H1 (cell line): ENCODE measurements at regions not wholly inside any gene's neighbourhood (a gene's known extent, or its start where the extent isn't known, plus 50 kb on each side); places are given as distances from the start of the nearest gene placed in this dataset.

ENCODE experiments used
- CTCF ChIA-PET: fragments of 300-600 bp; sonication (Branson Sonifier 250); formaldehyde crosslinking; loops from one replicate; lab custom pipeline; 2021; ENCODE audit not compliant: partially characterized antibody; lab: Charles Lee
- POLR2A ChIA-PET: fragments of 300-600 bp; sonication (Branson Sonifier 250); formaldehyde crosslinking; loops from one replicate; lab custom pipeline; 2021; ENCODE audit warnings: inconsistent platforms; ENCODE audit not compliant: partially characterized antibody; lab: Charles Lee
- DNase-seq, 2 experiments: peaks; one replicate each; pipeline versions ENCODE4 v3.0.0 to v3.0.0-alpha.2; 2010 to 2022; ENCODE audit warnings: low spot score in 2 of 2, low read depth in 1 of 2, mixed read lengths in 1 of 2
- FAIRE-seq: peaks from 2 replicates; lab custom pipeline; 2011; peaks lifted over from hg19 to GRCh38; lab: Jason Lieb, UNC
- H2AFZ ChIP-seq: 2 replicates; pipeline ENCODE4 v1.8.1; 2012; ENCODE audit warnings: low read length, inconsistent platforms
- H2AK5ac ChIP-seq: 2 replicates; pipeline ENCODE4 v1.6.1; 2013; ENCODE audit warnings: low read depth, low read length
- H2BK120ac ChIP-seq: replicated peaks from 2 replicates; pipeline ENCODE3; 2013; ENCODE audit warnings: low read depth, low read length, inconsistent platforms
- H2BK12ac ChIP-seq: 2 replicates; pipeline ENCODE4 v1.6.1; 2013; ENCODE audit warnings: low read depth, low read length
- H2BK15ac ChIP-seq: 2 replicates; pipeline ENCODE4 v1.6.1; 2013; ENCODE audit warnings: low read length
- H2BK20ac ChIP-seq: 2 replicates; pipeline ENCODE4 v1.6.1; 2013; ENCODE audit warnings: low read length
- H2BK5ac ChIP-seq: 2 replicates; pipeline ENCODE4 v1.6.1; 2013; ENCODE audit warnings: low read depth, low read length
- H3K14ac ChIP-seq: 2 replicates; pipeline ENCODE4 v1.6.1; 2013; ENCODE audit warnings: inconsistent platforms; ENCODE audit not compliant: insufficient read length
- H3K18ac ChIP-seq: 2 replicates; pipeline ENCODE4 v1.6.1; 2013; ENCODE audit warnings: low read length; ENCODE audit errors: extremely low read depth
- H3K23ac ChIP-seq: 2 replicates; pipeline ENCODE4 v1.6.1; 2013; ENCODE audit warnings: inconsistent platforms; ENCODE audit not compliant: insufficient read length
- H3K23me2 ChIP-seq: 2 replicates; pipeline ENCODE4 v1.6.1; 2013; ENCODE audit warnings: low read depth, low read length
- H3K27ac ChIP-seq: 2 replicates; pipeline ENCODE4 v1.6.1; 2011; ENCODE audit warnings: low read depth, low read length, inconsistent platforms
- H3K27me3 ChIP-seq, 4 experiments: replicated peaks in 1 of 4; 1 replicate in 1 of 4; 2 replicates in 3 of 4; pipeline versions ENCODE4 v1.6.1 to v1.8.1; 2011 to 2013; ENCODE audit warnings: low read length in 3 of 4, mild to moderate bottlenecking in 3 of 4, inconsistent platforms in 2 of 4, mixed read lengths in 2 of 4, moderate library complexity in 1 of 4; ENCODE audit not compliant: control insufficient read depth in 3 of 4, insufficient read depth in 3 of 4; ENCODE audit errors: extremely low read depth in 1 of 4
- H3K36me3 ChIP-seq, 4 experiments: 2 replicates each; pipeline versions ENCODE4 v1.6.1 to v1.8.1; 2011 to 2013; ENCODE audit warnings: mild to moderate bottlenecking in 4 of 4, low read length in 3 of 4, moderate library complexity in 2 of 4, control low read depth in 1 of 4, inconsistent platforms in 1 of 4; ENCODE audit not compliant: insufficient read depth in 4 of 4, control insufficient read depth in 2 of 4
- H3K4ac ChIP-seq: replicated peaks from 2 replicates; pipeline ENCODE3; 2013; ENCODE audit warnings: low read length, low read depth, mixed read lengths, inconsistent platforms; ENCODE audit not compliant: insufficient read length
- H3K4me1 ChIP-seq, 4 experiments: replicated peaks in 1 of 4; 1 replicate in 1 of 4; 2 replicates in 3 of 4; pipeline versions ENCODE4 v1.6.1 to v1.8.1; 2011 to 2013; ENCODE audit warnings: low read length in 3 of 4, inconsistent platforms in 2 of 4, mixed read lengths in 1 of 4; ENCODE audit not compliant: insufficient read depth in 4 of 4, control insufficient read depth in 3 of 4
- H3K4me2 ChIP-seq, 2 experiments: 2 replicates each; pipeline versions ENCODE4 v1.6.1 to v1.8.1; 2011 to 2013; ENCODE audit warnings: low read depth in 2 of 2, low read length in 2 of 2, control low read depth in 1 of 2, inconsistent platforms in 1 of 2, mild to moderate bottlenecking in 1 of 2; ENCODE audit not compliant: insufficient read depth in 1 of 2
- H3K4me3 ChIP-seq, 4 experiments: fragments of 200-600, 300-600 bp in 1 of 4; sonication (generic), shearing (Covaris generic), sonication (Bioruptor Twin) in 1 of 4; 2 replicates each; pipeline versions ENCODE4 v1.5.1 to v1.8.1; 2011 to 2016; ENCODE audit warnings: low read length in 4 of 4, low read depth in 3 of 4, control low read depth in 2 of 4, inconsistent platforms in 2 of 4, mild to moderate bottlenecking in 2 of 4, mixed read lengths in 1 of 4, moderate library complexity in 1 of 4; ENCODE audit not compliant: insufficient read depth in 2 of 4; ENCODE audit errors: extremely low read depth in 1 of 4
- H3K56ac ChIP-seq: replicated peaks from 2 replicates; pipeline ENCODE3; 2013; ENCODE audit warnings: low read depth, mild to moderate bottlenecking, mixed read lengths, low read length, inconsistent platforms; ENCODE audit not compliant: insufficient read length
- H3K79me1 ChIP-seq: 2 replicates; pipeline ENCODE4 v1.6.1; 2013; ENCODE audit warnings: low read depth, low read length, control low read depth
- H3K79me2 ChIP-seq, 2 experiments: 2 replicates each; pipeline versions ENCODE4 v1.6.1 to v1.8.1; 2012 to 2013; ENCODE audit warnings: low read length in 2 of 2, mild to moderate bottlenecking in 2 of 2, inconsistent platforms in 1 of 2; ENCODE audit not compliant: insufficient read depth in 2 of 2, control insufficient read depth in 1 of 2
- H3K9ac ChIP-seq, 4 experiments: replicated peaks in 1 of 4; 1 replicate in 1 of 4; 2 replicates in 3 of 4; pipeline versions ENCODE4 v1.6.1 to v1.8.1; 2011 to 2013; ENCODE audit warnings: low read depth in 3 of 4, low read length in 3 of 4, control low read depth in 2 of 4, mild to moderate bottlenecking in 2 of 4, moderate library complexity in 2 of 4, inconsistent platforms in 1 of 4; ENCODE audit errors: extremely low read depth in 1 of 4
- H3K9me3 ChIP-seq, 2 experiments: 2 replicates each; pipeline versions ENCODE4 v1.6.1 to v1.8.1; 2012 to 2013; ENCODE audit warnings: mild to moderate bottlenecking in 2 of 2, moderate library complexity in 2 of 2, control low read depth in 1 of 2, inconsistent platforms in 1 of 2, low read depth in 1 of 2, low read length in 1 of 2, mixed read lengths in 1 of 2; ENCODE audit not compliant: insufficient read depth in 2 of 2
- H4K20me1 ChIP-seq, 2 experiments: replicated peaks in 1 of 2; 2 replicates each; pipeline versions ENCODE3 to v1.8.1; 2011 to 2013; ENCODE audit warnings: inconsistent platforms in 2 of 2, low read length in 2 of 2, mild to moderate bottlenecking in 1 of 2; ENCODE audit not compliant: insufficient read depth in 2 of 2, control insufficient read depth in 1 of 2
- H4K5ac ChIP-seq: 2 replicates; pipeline ENCODE4 v1.6.1; 2013; ENCODE audit warnings: low read length, low read depth, mixed read lengths, inconsistent platforms; ENCODE audit not compliant: insufficient read length
- H4K8ac ChIP-seq: 2 replicates; pipeline ENCODE4 v1.8.0; 2013; ENCODE audit warnings: mild to moderate bottlenecking, moderate library complexity, low read length, inconsistent platforms; ENCODE audit not compliant: insufficient read depth; ENCODE audit errors: extremely low read depth
- H4K91ac ChIP-seq: replicated peaks from 2 replicates; pipeline ENCODE3; 2013; ENCODE audit warnings: low read length, mixed read lengths, inconsistent platforms; ENCODE audit not compliant: insufficient read length
- ATF3 ChIP-seq: IDR thresholded peaks from 2 replicates; pipeline ENCODE4 v1.6.1; 2011; ENCODE audit warnings: low read depth, mild to moderate bottlenecking, low read length; ENCODE audit not compliant: insufficient read depth
- BCL11A ChIP-seq, 2 experiments: IDR thresholded peaks; one replicate each; pipeline ENCODE4 v1.6.1; 2011; ENCODE audit warnings: low read depth in 2 of 2, low read length in 2 of 2, mild to moderate bottlenecking in 2 of 2
- SIRT6 ChIP-seq: IDR thresholded peaks from one replicate; pipeline ENCODE4 v1.7.1; 2012; ENCODE audit warnings: low read length, inconsistent platforms
- TF ChIP-seq, protein P1 (sequence below): IDR thresholded peaks from 2 replicates; pipeline ENCODE4 v1.6.1; 2012; ENCODE audit warnings: inconsistent platforms

DNA sequence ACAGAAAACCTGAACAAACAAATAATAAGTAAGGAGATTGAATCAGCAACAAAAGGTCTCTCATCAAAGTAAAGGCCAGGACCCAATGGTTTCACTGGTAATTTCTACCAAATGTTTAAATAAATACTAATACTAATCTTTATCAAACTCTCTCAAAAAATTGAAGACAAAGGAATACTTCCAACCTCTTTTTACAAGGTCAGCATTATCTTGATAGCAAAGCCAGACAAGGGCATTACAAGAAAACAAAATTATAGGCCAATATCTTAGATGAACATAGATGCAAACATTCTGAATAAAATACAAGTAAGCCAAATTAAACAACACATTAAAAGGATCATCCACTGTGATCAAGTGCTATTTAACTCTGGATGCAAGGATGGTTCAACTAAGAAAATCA, 239.8 kb upstream of the TMEM72 start:
- Histone ChIP-seq H2AFZ (no peak overlapping the region), H4K91ac (no peak overlapping the region), H3K18ac (no peak overlapping the region), H2BK5ac (no peak overlapping the region), H3K79me2 (no peaks in the 10 kb centered on the region), H2BK20ac (no peak overlapping the region), H3K4me3 (no peak overlapping the region), H2BK15ac (no peak overlapping the region), H3K14ac (no peak overlapping the region), H3K4me1 (no peaks in the 10 kb centered on the region), H2AK5ac (no peak overlapping the region), H2BK120ac (no peak overlapping the region), H2BK12ac (no peak overlapping the region), H3K56ac (no peak overlapping the region), H3K79me1 (no peaks in the 10 kb centered on the region), H3K27me3 (no peaks in the 10 kb centered on the region), H3K4ac (no peak overlapping the region), H3K23ac (no peak overlapping the region), H4K20me1 (no peaks in the 10 kb centered on the region), H4K8ac (no peak overlapping the region), H3K27ac (no peak overlapping the region), H3K23me2 (no peaks in the 10 kb centered on the region), H3K9me3 (no peaks in the 10 kb centered on the region), H3K4me2 (no peak overlapping the region), H3K36me3 (no peaks in the 10 kb centered on the region), H4K5ac (no peak overlapping the region), H3K9ac (no peak overlapping the region)
- no peak for DNase-seq
- ChIA-PET CTCF (no interaction called here), POLR2A (no interaction called here)
- FAIRE-seq, result no peak
- no peak for TF ChIP-seq SIRT6
- TF ChIP-seq, protein P1, sequence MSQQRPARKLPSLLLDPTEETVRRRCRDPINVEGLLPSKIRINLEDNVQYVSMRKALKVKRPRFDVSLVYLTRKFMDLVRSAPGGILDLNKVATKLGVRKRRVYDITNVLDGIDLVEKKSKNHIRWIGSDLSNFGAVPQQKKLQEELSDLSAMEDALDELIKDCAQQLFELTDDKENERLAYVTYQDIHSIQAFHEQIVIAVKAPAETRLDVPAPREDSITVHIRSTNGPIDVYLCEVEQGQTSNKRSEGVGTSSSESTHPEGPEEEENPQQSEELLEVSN, result no peak
- no peak for TF ChIP-seq BCL11A (IDR thresholded peaks at IDR 0.05; ENCODE audit: low read depth in 2 of 2, low read length in 2 of 2)
- TF ChIP-seq ATF3, result no peak
